CD4-positive, CD25-positive, alpha-beta regulatory T cell (primary cell): ENCODE measurements at regions not wholly inside any gene's neighbourhood (a gene's known extent, or its start where the extent isn't known, plus 50 kb on each side); places are given as distances from the start of the nearest gene placed in this dataset.
"Not testable (repeated sequence)": the region's sequence is repeated elsewhere in the genome, so short reads cannot be mapped to it uniquely, and the experiment has no call there.

Experiments used
- ATAC-seq, 2 donors: fragments of 150-1000 bp; cut with Tn5 transposase; one replicate each; pipeline ENCODE4 v1.10.0; 2021; ENCODE audit warnings: low read depth in 2 of 2, moderate number of reproducible peaks in 2 of 2, moderate library complexity in 1 of 2
- DNase-seq, 3 donors: peaks; one replicate each; pipeline versions ENCODE4 v3.0.0 to v3.0.0-alpha.2; 2012 to 2022; ENCODE audit warnings: mixed read lengths in 1 of 3
- H3K27ac ChIP-seq: one replicate; pipeline ENCODE4 v1.7.0; 2013; ENCODE audit warnings: mild to moderate bottlenecking, low read length; ENCODE audit not compliant: insufficient read depth, poor library complexity, severe bottlenecking
- H3K27me3 ChIP-seq: one replicate; pipeline ENCODE4 v1.7.0; 2013; ENCODE audit warnings: low read length; ENCODE audit not compliant: control insufficient read depth, insufficient read depth
- H3K36me3 ChIP-seq: one replicate; pipeline ENCODE4 v1.7.0; 2013; ENCODE audit warnings: mild to moderate bottlenecking, low read length, moderate library complexity; ENCODE audit not compliant: control insufficient read depth, insufficient read depth
- H3K4me1 ChIP-seq: 2 replicates; pipeline ENCODE4 v1.7.0; 2013; ENCODE audit warnings: mild to moderate bottlenecking, low read length; ENCODE audit not compliant: insufficient read depth, control insufficient read depth, poor library complexity, severe bottlenecking
- H3K4me3 ChIP-seq: one replicate; pipeline ENCODE4 v1.7.0; 2013; ENCODE audit warnings: low read depth, mild to moderate bottlenecking, low read length, moderate library complexity
- H3K9me3 ChIP-seq, 2 experiments: 1 replicate in 1 of 2; 2 replicates in 1 of 2; pipeline ENCODE4 v1.7.0; 2013; ENCODE audit warnings: low read length in 2 of 2, mild to moderate bottlenecking in 1 of 2, moderate library complexity in 1 of 2; ENCODE audit not compliant: control insufficient read depth in 2 of 2
- H3K27ac Mint-ChIP-seq, 3 donors: one replicate each; pipeline ENCODE4 v1.8.0; 2020 to 2022; ENCODE audit warnings: mild to moderate bottlenecking in 3 of 3, mixed read lengths in 3 of 3, moderate library complexity in 2 of 3
- H3K27me3 Mint-ChIP-seq: one replicate; pipeline ENCODE4 v1.8.0; 2022; ENCODE audit warnings: mild to moderate bottlenecking, mixed read lengths
- H3K36me3 Mint-ChIP-seq: one replicate; pipeline ENCODE4 v1.8.0; 2020; ENCODE audit warnings: mixed read lengths
- H3K4me1 Mint-ChIP-seq, 4 donors: one replicate each; pipeline ENCODE4 v1.8.0; 2020 to 2022; ENCODE audit warnings: mixed read lengths in 4 of 4, mild to moderate bottlenecking in 1 of 4
- H3K4me3 Mint-ChIP-seq, 4 donors: one replicate each; pipeline ENCODE4 v1.8.0; 2020 to 2022; ENCODE audit warnings: mild to moderate bottlenecking in 4 of 4, mixed read lengths in 4 of 4, moderate library complexity in 3 of 4
- H3K9me3 Mint-ChIP-seq, 7 donors: one replicate each; pipeline ENCODE4 v1.8.0; 2020 to 2022; ENCODE audit warnings: mixed read lengths in 7 of 7, mild to moderate bottlenecking in 3 of 7, moderate library complexity in 2 of 7

GRCh38 chr21:19197950-19198349, 794.4 kb upstream of the TMPRSS15 start:
- Mint-ChIP-seq H3K36me3 (no peaks in the 10 kb centered on the region), H3K27me3 (no peaks in the 10 kb centered on the region), H3K27ac (no peak overlapping the region), H3K4me1 (no peaks in the 10 kb centered on the region), H3K4me3 (no peak overlapping the region), H3K9me3 (peaks cover 3 to 29% (median 12%) of the 10 kb centered on the region in 7 donors)
- H3K27me3 ChIP-seq, result no peaks in the 10 kb centered on the region
- no peaks in the 10 kb centered on the region for H3K36me3 ChIP-seq
- no peak overlapping the region for H3K27ac ChIP-seq
- DNase-seq (no peak), ATAC-seq (no peak)
- H3K4me1 ChIP-seq, result no peaks in the 10 kb centered on the region
- H3K9me3 ChIP-seq, result peaks cover 4 to 11% of the 10 kb centered on the region in 2 experiments
- no peak overlapping the region for H3K4me3 ChIP-seq

GRCh38 chr21:19198801-19199200, 795.2 kb upstream of the TMPRSS15 start:
- Mint-ChIP-seq H3K4me3 (no peak overlapping the region), H3K27ac (no peak overlapping the region), H3K27me3 (no peaks in the 10 kb centered on the region), H3K36me3 (no peaks in the 10 kb centered on the region), H3K4me1 (no peaks in the 10 kb centered on the region), H3K9me3 (peaks cover 3 to 30% (median 13%) of the 10 kb centered on the region in 7 donors)
- DNase-seq (no peak), ATAC-seq (no peak)
- Histone ChIP-seq H3K27me3 (no peaks in the 10 kb centered on the region), H3K4me1 (no peaks in the 10 kb centered on the region), H3K36me3 (no peaks in the 10 kb centered on the region), H3K4me3 (no peak overlapping the region), H3K9me3 (peaks cover 4 to 11% of the 10 kb centered on the region in 2 experiments), H3K27ac (no peak overlapping the region)

DNA sequence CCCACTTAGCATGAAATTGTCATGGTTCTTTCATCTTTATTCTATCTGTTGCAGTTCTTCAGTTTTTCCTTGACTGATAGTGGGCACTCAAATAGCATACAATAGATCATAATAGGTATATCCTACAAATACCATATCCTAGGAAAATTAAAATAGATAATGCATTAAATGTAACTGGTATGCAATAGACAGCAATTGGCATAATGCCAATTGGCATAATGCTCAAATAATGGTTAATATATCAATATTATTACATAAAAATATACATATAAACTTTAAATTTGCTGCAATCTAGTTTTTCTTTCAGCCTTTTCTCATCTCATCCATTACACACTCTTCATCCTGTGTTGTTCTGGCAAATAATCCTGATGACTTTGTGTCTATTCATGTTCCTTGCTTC, 814.6 kb upstream of the TMPRSS15 start:
- Mint-ChIP-seq H3K27ac (no peak overlapping the region), H3K4me1 (no peaks in the 10 kb centered on the region), H3K36me3 (no peaks in the 10 kb centered on the region), H3K9me3 (peaks cover 0 to 13% (median 4%) of the 10 kb centered on the region in 7 donors), H3K27me3 (no peaks in the 10 kb centered on the region), H3K4me3 (no peak overlapping the region)
- Histone ChIP-seq H3K27me3 (no peaks in the 10 kb centered on the region), H3K27ac (no peak overlapping the region), H3K4me3 (no peak overlapping the region), H3K9me3 (peaks cover 0 to 8% of the 10 kb centered on the region in 2 experiments), H3K4me1 (no peaks in the 10 kb centered on the region), H3K36me3 (no peaks in the 10 kb centered on the region)
- DNase-seq (no peak), ATAC-seq (no peak)

GRCh38 chr21:19224090-19224489, 820.5 kb upstream of the TMPRSS15 start:
- peaks cover 0 to 6% of the 10 kb centered on the region in 2 experiments for H3K9me3 ChIP-seq
- peaks cover 0 to 11% (median 4%) of the 10 kb centered on the region in 7 donors for H3K9me3 Mint-ChIP-seq
- H3K27me3 Mint-ChIP-seq, result no peaks in the 10 kb centered on the region
- ATAC-seq, result no peak
- H3K27me3 ChIP-seq, result no peaks in the 10 kb centered on the region
- no peak overlapping the region for H3K27ac ChIP-seq
- H3K27ac Mint-ChIP-seq, result no peak overlapping the region
- DNase-seq, result no peak
- no peaks in the 10 kb centered on the region for H3K36me3 ChIP-seq
- no peaks in the 10 kb centered on the region for H3K36me3 Mint-ChIP-seq
- H3K4me1 ChIP-seq, result no peaks in the 10 kb centered on the region
- H3K4me1 Mint-ChIP-seq, result no peaks in the 10 kb centered on the region
- no peak overlapping the region for H3K4me3 ChIP-seq
- H3K4me3 Mint-ChIP-seq, result no peak overlapping the region

DNA sequence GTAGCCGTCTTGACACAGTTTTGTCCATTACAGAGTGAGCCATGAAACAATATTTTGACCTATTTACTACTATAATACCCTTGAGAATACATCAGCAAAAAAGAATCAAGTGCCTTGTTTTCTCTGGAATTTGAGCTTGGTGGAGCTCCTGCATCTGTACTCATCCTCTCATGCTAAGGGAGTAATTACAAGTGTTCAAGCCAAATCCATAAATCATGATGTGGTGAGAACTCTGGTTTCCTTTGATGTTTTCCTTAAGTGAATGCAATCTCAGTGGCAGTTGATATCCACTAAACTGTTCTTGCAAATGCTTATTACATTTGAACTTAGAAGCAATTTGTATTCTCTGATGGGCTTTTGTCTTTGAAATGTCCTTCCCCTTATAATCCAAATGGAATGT, 824.6 kb upstream of the TMPRSS15 start:
- Mint-ChIP-seq H3K27me3 (no peaks in the 10 kb centered on the region), H3K9me3 (peaks cover 0 to 17% (median 6%) of the 10 kb centered on the region in 7 donors), H3K4me1 (no peaks in the 10 kb centered on the region), H3K27ac (no peak overlapping the region), H3K4me3 (no peak overlapping the region), H3K36me3 (no peaks in the 10 kb centered on the region)
- DNase-seq (no peak), ATAC-seq (no peak)
- no peaks in the 10 kb centered on the region for H3K4me1 ChIP-seq
- no peaks in the 10 kb centered on the region for H3K27me3 ChIP-seq
- no peak overlapping the region for H3K27ac ChIP-seq
- no peak overlapping the region for H3K4me3 ChIP-seq
- no peaks in the 10 kb centered on the region for H3K9me3 ChIP-seq
- no peaks in the 10 kb centered on the region for H3K36me3 ChIP-seq

GRCh38 chr21:19233841-19234240, 830.3 kb upstream of the TMPRSS15 start:
- not testable (repeated sequence) for H3K27me3 ChIP-seq, H3K9me3 ChIP-seq, H3K27me3 Mint-ChIP-seq, ATAC-seq, H3K36me3 Mint-ChIP-seq, H3K27ac Mint-ChIP-seq, H3K36me3 ChIP-seq, H3K4me3 ChIP-seq, H3K4me1 ChIP-seq, H3K4me3 Mint-ChIP-seq, H3K4me1 Mint-ChIP-seq, DNase-seq, H3K27ac ChIP-seq
- peaks cover 4 to 24% (median 8%) of the 10 kb centered on the region in 7 donors for H3K9me3 Mint-ChIP-seq

GRCh38 chr21:19236209-19236608, 832.6 kb upstream of the TMPRSS15 start:
- Mint-ChIP-seq H3K27me3 (no peaks in the 10 kb centered on the region), H3K4me3 (no peak overlapping the region), H3K27ac (no peak overlapping the region), H3K4me1 (no peaks in the 10 kb centered on the region), H3K9me3 (peaks cover 4 to 24% (median 9%) of the 10 kb centered on the region in 7 donors), H3K36me3 (no peaks in the 10 kb centered on the region)
- H3K4me3 ChIP-seq, result no peak overlapping the region
- peaks cover 3 to 6% of the 10 kb centered on the region in 2 experiments for H3K9me3 ChIP-seq
- no peak overlapping the region for H3K27ac ChIP-seq
- ATAC-seq (no peak), DNase-seq (no peak)
- H3K27me3 ChIP-seq, result no peaks in the 10 kb centered on the region
- H3K4me1 ChIP-seq, result no peaks in the 10 kb centered on the region
- H3K36me3 ChIP-seq, result no peaks in the 10 kb centered on the region

DNA sequence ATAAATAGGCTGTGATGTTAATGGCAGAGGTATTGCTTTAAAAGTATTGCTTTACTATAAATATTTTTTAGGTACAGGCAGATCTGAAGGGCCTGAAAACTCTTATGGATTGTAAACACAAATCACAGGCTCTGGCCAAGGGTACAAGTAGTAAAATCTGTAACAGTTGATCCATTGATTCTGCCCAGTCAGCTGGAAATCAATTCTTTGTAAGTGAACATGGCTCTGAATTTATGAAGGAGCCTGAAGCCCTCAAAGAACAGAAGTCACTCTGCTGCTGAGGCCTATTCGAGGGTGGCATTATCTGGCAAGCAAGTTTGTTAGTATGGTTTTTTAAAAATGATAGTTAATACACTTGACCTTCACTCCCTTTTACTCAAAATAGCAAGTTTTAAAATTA, 834.0 kb upstream of the TMPRSS15 start:
- no peak overlapping the region for H3K4me3 ChIP-seq
- H3K4me3 Mint-ChIP-seq, result no peak overlapping the region
- H3K36me3 Mint-ChIP-seq, result no peaks in the 10 kb centered on the region
- H3K27ac ChIP-seq, result no peak overlapping the region
- H3K27me3 ChIP-seq, result no peaks in the 10 kb centered on the region
- peaks cover 3 to 6% of the 10 kb centered on the region in 2 experiments for H3K9me3 ChIP-seq
- ATAC-seq (no peak), DNase-seq (no peak)
- H3K9me3 Mint-ChIP-seq, result peaks cover under 1 to 17% (median 7%) of the 10 kb centered on the region in 7 donors
- H3K27ac Mint-ChIP-seq, result no peak overlapping the region
- no peaks in the 10 kb centered on the region for H3K27me3 Mint-ChIP-seq
- H3K4me1 Mint-ChIP-seq, result no peaks in the 10 kb centered on the region
- no peaks in the 10 kb centered on the region for H3K4me1 ChIP-seq
- no peaks in the 10 kb centered on the region for H3K36me3 ChIP-seq
